WTC11 (cell line): ENCODE measurements at regions not wholly inside any gene's neighbourhood (a gene's known extent, or its start where the extent isn't known, plus 50 kb on each side); places are given as distances from the start of the nearest gene placed in this dataset.

Source experiments
- ATAC-seq: fragments of 200-7000 bp; cut with Tn5 transposase; 2 replicates; pipeline ENCODE4 v1.10.0; 2021; ENCODE audit warnings: mild to moderate bottlenecking, moderate library complexity
- CTCF ChIA-PET: fragments of 300-600 bp; sonication (Branson Sonifier 250); formaldehyde crosslinking; loops from one replicate; lab custom pipeline; 2021; ENCODE audit warnings: antibody characterized with exemption; lab: Charles Lee
- POLR2A ChIA-PET: fragments of 350-600 bp; sonication (Branson Sonifier 250); formaldehyde crosslinking; loops from one replicate; lab custom pipeline; 2021; ENCODE audit warnings: antibody characterized with exemption; lab: Charles Lee
- DNase-seq: peaks from one replicate; pipeline ENCODE4 v3.0.0; 2021; ENCODE audit warnings: low spot score
- H3K27ac Mint-ChIP-seq: 2 replicates; pipeline ENCODE4 v1.8.0; 2021; ENCODE audit warnings: mixed read lengths
- H3K27me3 Mint-ChIP-seq: 2 replicates; pipeline ENCODE4 v1.8.0; 2021; ENCODE audit warnings: low read depth, mild to moderate bottlenecking, moderate library complexity, mixed read lengths
- H3K36me3 Mint-ChIP-seq: 2 replicates; pipeline ENCODE4 v1.8.0; 2021; ENCODE audit warnings: mixed read lengths
- H3K4me1 Mint-ChIP-seq: 2 replicates; pipeline ENCODE4 v1.8.0; 2022; ENCODE audit warnings: mixed read lengths
- H3K4me3 Mint-ChIP-seq: 2 replicates; pipeline ENCODE4 v1.8.0; 2021; ENCODE audit warnings: mild to moderate bottlenecking, moderate library complexity, mixed read lengths
- H3K9me3 Mint-ChIP-seq: 2 replicates; pipeline ENCODE4 v1.8.0; 2021; ENCODE audit warnings: mixed read lengths
- ATF1 ChIP-seq: sonication (generic); formaldehyde crosslinking; IDR thresholded peaks from 2 replicates; pipeline ENCODE4 v1.8.1; 2023; ENCODE audit warnings: mild to moderate bottlenecking, moderate library complexity, missing genetic modification reagents
- CREB1 ChIP-seq: sonication (generic); formaldehyde crosslinking; IDR thresholded peaks from 2 replicates; pipeline ENCODE4 v1.8.0; 2023; ENCODE audit warnings: mild to moderate bottlenecking, missing genetic modification reagents
- ETV6 ChIP-seq: sonication (generic); formaldehyde crosslinking; IDR thresholded peaks from 2 replicates; pipeline ENCODE4 v1.8.1; 2022; ENCODE audit warnings: mild to moderate bottlenecking, missing genetic modification reagents
- FOXP1 ChIP-seq: sonication (generic); formaldehyde crosslinking; IDR thresholded peaks from 2 replicates; pipeline ENCODE4 v1.8.0; 2022; ENCODE audit warnings: missing genetic modification reagents, mild to moderate bottlenecking, moderate library complexity, borderline replicate concordance
- MLX ChIP-seq: sonication (generic); formaldehyde crosslinking; IDR thresholded peaks from 2 replicates; pipeline ENCODE4 v1.8.1; 2023; ENCODE audit warnings: mild to moderate bottlenecking, missing genetic modification reagents, moderate library complexity
- PREB ChIP-seq: sonication (generic); formaldehyde crosslinking; IDR thresholded peaks from 2 replicates; pipeline ENCODE4 v1.8.1; 2022; ENCODE audit warnings: mild to moderate bottlenecking, missing genetic modification reagents, moderate library complexity, borderline replicate concordance
- PRRX2 ChIP-seq: fragments of 250-450 bp; sonication (Bioruptor Pico); IDR thresholded peaks from 2 replicates; pipeline ENCODE4 v1.8.0; 2021; ENCODE audit warnings: mild to moderate bottlenecking
- ZBTB21 ChIP-seq: sonication (generic); formaldehyde crosslinking; IDR thresholded peaks from 2 replicates; pipeline ENCODE4 v1.8.1; 2023; ENCODE audit warnings: mild to moderate bottlenecking, missing genetic modification reagents, borderline replicate concordance
- ZNF281 ChIP-seq: sonication (generic); formaldehyde crosslinking; IDR thresholded peaks from 2 replicates; pipeline ENCODE4 v1.8.0; 2023; ENCODE audit warnings: mild to moderate bottlenecking, missing genetic modification reagents
- ZNF423 ChIP-seq: fragments of 250-450 bp; sonication (Bioruptor Pico); IDR thresholded peaks from 2 replicates; pipeline ENCODE4 v2.1.2; 2022; ENCODE audit warnings: mild to moderate bottlenecking, moderate library complexity
- TF ChIP-seq, protein P1 (sequence below): sonication (generic); formaldehyde crosslinking; IDR thresholded peaks from 2 replicates; pipeline ENCODE4 v1.8.0; 2022; ENCODE audit warnings: mild to moderate bottlenecking, missing genetic modification reagents
- TF ChIP-seq, protein P2 (sequence below): sonication (generic); formaldehyde crosslinking; IDR thresholded peaks from 2 replicates; pipeline ENCODE4 v1.8.1; 2022; ENCODE audit warnings: mild to moderate bottlenecking, moderate library complexity, missing genetic modification reagents
- TF ChIP-seq, protein P3 (sequence below): sonication (generic); formaldehyde crosslinking; IDR thresholded peaks from 2 replicates; pipeline ENCODE4 v1.8.1; 2023; ENCODE audit warnings: mild to moderate bottlenecking, missing genetic modification reagents, moderate library complexity
- TF ChIP-seq, protein P4 (sequence below): sonication (generic); formaldehyde crosslinking; IDR thresholded peaks from 2 replicates; pipeline ENCODE4 v1.8.0; 2022; ENCODE audit warnings: missing genetic modification reagents
- TF ChIP-seq, protein P5 (sequence below): sonication (generic); formaldehyde crosslinking; conservative IDR thresholded peaks from 2 replicates; pipeline ENCODE4 v1.8.1; 2023; ENCODE audit warnings: mild to moderate bottlenecking, low read depth, missing genetic modification reagents, moderate library complexity
- TF ChIP-seq, protein P6 (sequence below): sonication (generic); formaldehyde crosslinking; IDR thresholded peaks from 2 replicates; pipeline ENCODE4 v1.8.1; 2023; ENCODE audit warnings: mild to moderate bottlenecking, missing genetic modification reagents

GRCh38 chr22:25483931-25484330 is 80.5 kb upstream of the GRK3 start:
- peaks cover 16% of the 10 kb centered on the region for H3K36me3 Mint-ChIP-seq
- POLR2A ChIA-PET, result no interaction called here

More at GRCh38 chr22:25483931-25484330, 80.5 kb upstream of the GRK3 start:
- Mint-ChIP-seq H3K9me3 (peaks cover 4% of the 10 kb centered on the region), H3K27ac (no peak overlapping the region)
- DNase-seq, result no peak
- CTCF ChIA-PET, result no interaction called here
- TF ChIP-seq PRRX2 (CRISPR knock-in tag) (no peak), CREB1 (CRISPR knock-in tag) (no peak), ZNF281 (CRISPR knock-in tag) (no peak), ATF1 (CRISPR knock-in tag) (no peak), ETV6 (CRISPR knock-in tag) (no peak), MLX (CRISPR knock-in tag) (no peak), PREB (no peak), ZBTB21 (no peak), ZNF423 (CRISPR knock-in tag) (no peak), FOXP1 (CRISPR knock-in tag) (no peak)
- TF ChIP-seq, protein P1, sequence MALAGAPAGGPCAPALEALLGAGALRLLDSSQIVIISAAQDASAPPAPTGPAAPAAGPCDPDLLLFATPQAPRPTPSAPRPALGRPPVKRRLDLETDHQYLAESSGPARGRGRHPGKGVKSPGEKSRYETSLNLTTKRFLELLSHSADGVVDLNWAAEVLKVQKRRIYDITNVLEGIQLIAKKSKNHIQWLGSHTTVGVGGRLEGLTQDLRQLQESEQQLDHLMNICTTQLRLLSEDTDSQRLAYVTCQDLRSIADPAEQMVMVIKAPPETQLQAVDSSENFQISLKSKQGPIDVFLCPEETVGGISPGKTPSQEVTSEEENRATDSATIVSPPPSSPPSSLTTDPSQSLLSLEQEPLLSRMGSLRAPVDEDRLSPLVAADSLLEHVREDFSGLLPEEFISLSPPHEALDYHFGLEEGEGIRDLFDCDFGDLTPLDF (CRISPR knock-in tag), result no peak
- TF ChIP-seq, protein P2, sequence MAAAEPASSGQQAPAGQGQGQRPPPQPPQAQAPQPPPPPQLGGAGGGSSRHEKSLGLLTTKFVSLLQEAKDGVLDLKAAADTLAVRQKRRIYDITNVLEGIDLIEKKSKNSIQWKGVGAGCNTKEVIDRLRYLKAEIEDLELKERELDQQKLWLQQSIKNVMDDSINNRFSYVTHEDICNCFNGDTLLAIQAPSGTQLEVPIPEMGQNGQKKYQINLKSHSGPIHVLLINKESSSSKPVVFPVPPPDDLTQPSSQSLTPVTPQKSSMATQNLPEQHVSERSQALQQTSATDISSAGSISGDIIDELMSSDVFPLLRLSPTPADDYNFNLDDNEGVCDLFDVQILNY (CRISPR knock-in tag), result no peak
- TF ChIP-seq, protein P3, sequence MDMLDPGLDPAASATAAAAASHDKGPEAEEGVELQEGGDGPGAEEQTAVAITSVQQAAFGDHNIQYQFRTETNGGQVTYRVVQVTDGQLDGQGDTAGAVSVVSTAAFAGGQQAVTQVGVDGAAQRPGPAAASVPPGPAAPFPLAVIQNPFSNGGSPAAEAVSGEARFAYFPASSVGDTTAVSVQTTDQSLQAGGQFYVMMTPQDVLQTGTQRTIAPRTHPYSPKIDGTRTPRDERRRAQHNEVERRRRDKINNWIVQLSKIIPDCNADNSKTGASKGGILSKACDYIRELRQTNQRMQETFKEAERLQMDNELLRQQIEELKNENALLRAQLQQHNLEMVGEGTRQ (CRISPR knock-in tag), result no peak
- TF ChIP-seq, protein P4, sequence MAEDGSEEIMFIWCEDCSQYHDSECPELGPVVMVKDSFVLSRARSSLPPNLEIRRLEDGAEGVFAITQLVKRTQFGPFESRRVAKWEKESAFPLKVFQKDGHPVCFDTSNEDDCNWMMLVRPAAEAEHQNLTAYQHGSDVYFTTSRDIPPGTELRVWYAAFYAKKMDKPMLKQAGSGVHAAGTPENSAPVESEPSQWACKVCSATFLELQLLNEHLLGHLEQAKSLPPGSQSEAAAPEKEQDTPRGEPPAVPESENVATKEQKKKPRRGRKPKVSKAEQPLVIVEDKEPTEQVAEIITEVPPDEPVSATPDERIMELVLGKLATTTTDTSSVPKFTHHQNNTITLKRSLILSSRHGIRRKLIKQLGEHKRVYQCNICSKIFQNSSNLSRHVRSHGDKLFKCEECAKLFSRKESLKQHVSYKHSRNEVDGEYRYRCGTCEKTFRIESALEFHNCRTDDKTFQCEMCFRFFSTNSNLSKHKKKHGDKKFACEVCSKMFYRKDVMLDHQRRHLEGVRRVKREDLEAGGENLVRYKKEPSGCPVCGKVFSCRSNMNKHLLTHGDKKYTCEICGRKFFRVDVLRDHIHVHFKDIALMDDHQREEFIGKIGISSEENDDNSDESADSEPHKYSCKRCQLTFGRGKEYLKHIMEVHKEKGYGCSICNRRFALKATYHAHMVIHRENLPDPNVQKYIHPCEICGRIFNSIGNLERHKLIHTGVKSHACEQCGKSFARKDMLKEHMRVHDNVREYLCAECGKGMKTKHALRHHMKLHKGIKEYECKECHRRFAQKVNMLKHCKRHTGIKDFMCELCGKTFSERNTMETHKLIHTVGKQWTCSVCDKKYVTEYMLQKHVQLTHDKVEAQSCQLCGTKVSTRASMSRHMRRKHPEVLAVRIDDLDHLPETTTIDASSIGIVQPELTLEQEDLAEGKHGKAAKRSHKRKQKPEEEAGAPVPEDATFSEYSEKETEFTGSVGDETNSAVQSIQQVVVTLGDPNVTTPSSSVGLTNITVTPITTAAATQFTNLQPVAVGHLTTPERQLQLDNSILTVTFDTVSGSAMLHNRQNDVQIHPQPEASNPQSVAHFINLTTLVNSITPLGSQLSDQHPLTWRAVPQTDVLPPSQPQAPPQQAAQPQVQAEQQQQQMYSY, result no peak
- TF ChIP-seq, protein P5, sequence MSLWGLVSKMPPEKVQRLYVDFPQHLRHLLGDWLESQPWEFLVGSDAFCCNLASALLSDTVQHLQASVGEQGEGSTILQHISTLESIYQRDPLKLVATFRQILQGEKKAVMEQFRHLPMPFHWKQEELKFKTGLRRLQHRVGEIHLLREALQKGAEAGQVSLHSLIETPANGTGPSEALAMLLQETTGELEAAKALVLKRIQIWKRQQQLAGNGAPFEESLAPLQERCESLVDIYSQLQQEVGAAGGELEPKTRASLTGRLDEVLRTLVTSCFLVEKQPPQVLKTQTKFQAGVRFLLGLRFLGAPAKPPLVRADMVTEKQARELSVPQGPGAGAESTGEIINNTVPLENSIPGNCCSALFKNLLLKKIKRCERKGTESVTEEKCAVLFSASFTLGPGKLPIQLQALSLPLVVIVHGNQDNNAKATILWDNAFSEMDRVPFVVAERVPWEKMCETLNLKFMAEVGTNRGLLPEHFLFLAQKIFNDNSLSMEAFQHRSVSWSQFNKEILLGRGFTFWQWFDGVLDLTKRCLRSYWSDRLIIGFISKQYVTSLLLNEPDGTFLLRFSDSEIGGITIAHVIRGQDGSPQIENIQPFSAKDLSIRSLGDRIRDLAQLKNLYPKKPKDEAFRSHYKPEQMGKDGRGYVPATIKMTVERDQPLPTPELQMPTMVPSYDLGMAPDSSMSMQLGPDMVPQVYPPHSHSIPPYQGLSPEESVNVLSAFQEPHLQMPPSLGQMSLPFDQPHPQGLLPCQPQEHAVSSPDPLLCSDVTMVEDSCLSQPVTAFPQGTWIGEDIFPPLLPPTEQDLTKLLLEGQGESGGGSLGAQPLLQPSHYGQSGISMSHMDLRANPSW (CRISPR knock-in tag), result no peak
- TF ChIP-seq, protein P6, sequence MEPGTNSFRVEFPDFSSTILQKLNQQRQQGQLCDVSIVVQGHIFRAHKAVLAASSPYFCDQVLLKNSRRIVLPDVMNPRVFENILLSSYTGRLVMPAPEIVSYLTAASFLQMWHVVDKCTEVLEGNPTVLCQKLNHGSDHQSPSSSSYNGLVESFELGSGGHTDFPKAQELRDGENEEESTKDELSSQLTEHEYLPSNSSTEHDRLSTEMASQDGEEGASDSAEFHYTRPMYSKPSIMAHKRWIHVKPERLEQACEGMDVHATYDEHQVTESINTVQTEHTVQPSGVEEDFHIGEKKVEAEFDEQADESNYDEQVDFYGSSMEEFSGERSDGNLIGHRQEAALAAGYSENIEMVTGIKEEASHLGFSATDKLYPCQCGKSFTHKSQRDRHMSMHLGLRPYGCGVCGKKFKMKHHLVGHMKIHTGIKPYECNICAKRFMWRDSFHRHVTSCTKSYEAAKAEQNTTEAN (CRISPR knock-in tag), result no peak
- TF ChIP-seq, all 79 proteins: peak for 0
- ATAC-seq, result no peak
- Mint-ChIP-seq H3K4me3 (no peak overlapping the region), H3K27me3 (no peaks in the 10 kb centered on the region), H3K4me1 (no peaks in the 10 kb centered on the region)
